Stomach (tissue), 4 donors: ENCODE measurements at regions not wholly inside any gene's neighbourhood (a gene's known extent, or its start where the extent isn't known, plus 50 kb on each side); places are given as distances from the start of the nearest gene placed in this dataset.

Source experiments
- POLR2A ChIP-seq, 4 donors: fragments of 450-650 bp; IDR thresholded peaks; one replicate each; pipeline ENCODE4 v1.6.1; 2016; ENCODE audit warnings: antibody characterized with exemption in 4 of 4, control low read depth in 2 of 4, mild to moderate bottlenecking in 1 of 4, moderate library complexity in 1 of 4
- POLR2AphosphoS5 ChIP-seq, 3 donors: sonication (generic); formaldehyde crosslinking; IDR thresholded peaks; one replicate each; pipeline ENCODE4 v1.6.1; 2016; ENCODE audit warnings: antibody characterized with exemption in 3 of 3

DNA sequence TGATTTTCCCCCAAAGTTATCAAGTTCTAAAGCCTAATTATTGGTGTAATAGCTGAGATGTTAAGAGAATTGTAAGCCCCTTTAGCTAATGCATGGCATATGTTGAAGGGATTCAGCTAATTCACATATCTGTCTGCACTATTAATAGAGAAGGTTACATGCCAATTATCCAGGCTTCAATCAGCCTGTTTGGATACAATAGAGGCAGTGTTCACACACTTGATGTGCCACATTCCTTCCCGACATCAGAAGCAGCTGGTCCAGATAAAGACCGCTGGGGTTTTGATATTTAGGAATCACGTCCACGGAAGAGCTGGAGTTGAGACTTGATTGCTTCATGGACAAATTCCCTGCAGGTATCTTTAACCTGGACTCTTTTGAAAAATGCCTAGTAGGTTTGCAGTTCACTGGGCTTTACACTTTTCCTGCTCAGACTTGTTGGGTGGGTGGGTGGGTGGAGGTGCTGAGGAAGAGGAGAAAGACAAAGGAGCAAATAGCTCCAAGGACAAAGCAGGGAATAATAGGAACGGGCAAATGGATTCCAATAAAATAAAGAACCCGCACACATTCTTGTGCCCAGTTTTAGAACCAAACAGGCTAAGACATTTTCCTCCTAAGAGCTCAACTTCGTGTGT lies 142.6 kb upstream of the ZNF217 start:
- TF ChIP-seq POLR2A (IDR thresholded peaks at IDR 0.05): no peak
- TF ChIP-seq POLR2AphosphoS5 (IDR thresholded peaks at IDR 0.05): no peak
